ENCODE measurements at regions not wholly inside any gene's neighbourhood (a gene's known extent, or its start where the extent isn't known, plus 50 kb on each side); places are given as distances from the start of the nearest gene placed in this dataset.

GRCh38 chr18:45312555-45313126 lies 302.6 kb upstream of the SLC14A2 start:
- no peak for DNase-seq (ENCODE audit: low read depth, low spot score)

GRCh38 chr18:45316127-45316526 lies 299.1 kb upstream of the SLC14A2 start:
- DNase-seq (ENCODE audit: low read depth, low spot score), result no peak

GRCh38 chr18:45317948-45318640 lies 297.2 kb upstream of the SLC14A2 start:
- no peak for DNase-seq (ENCODE audit: low read depth, low spot score)

- no peak for DNase-seq (ENCODE audit: low read depth, low spot score)
These were observed 294.6 kb upstream of the SLC14A2 start for GRCh38 chr18:45320724-45321123.

- DNase-seq (ENCODE audit: low read depth, low spot score), result no peak
These were observed 293.8 kb upstream of the SLC14A2 start for GRCh38 chr18:45321520-45321919.

- DNase-seq (ENCODE audit: low read depth, low spot score), result no peak
These were observed 292.9 kb upstream of the SLC14A2 start for GRCh38 chr18:45322343-45322742.

- DNase-seq (ENCODE audit: low read depth, low spot score), result no peak
These were observed 291.2 kb upstream of the SLC14A2 start for GRCh38 chr18:45324101-45324494.

GRCh38 chr18:45324495-45325113 lies 290.7 kb upstream of the SLC14A2 start:
- no peak for DNase-seq (ENCODE audit: low read depth, low spot score)

GRCh38 chr18:45325778-45326177 lies 289.5 kb upstream of the SLC14A2 start:
- no peak for DNase-seq (ENCODE audit: low read depth, low spot score)

- no peak for DNase-seq (ENCODE audit: low read depth, low spot score)
These were observed 288.8 kb upstream of the SLC14A2 start for GRCh38 chr18:45326505-45326904.

GRCh38 chr18:45328296-45328695 lies 287.0 kb upstream of the SLC14A2 start:
- no peak for DNase-seq (ENCODE audit: low read depth, low spot score)

- no peak for DNase-seq (ENCODE audit: low read depth, low spot score)
These were observed 286.5 kb upstream of the SLC14A2 start for GRCh38 chr18:45328811-45329210.

GRCh38 chr18:45329316-45329715 lies 286.0 kb upstream of the SLC14A2 start:
- DNase-seq (ENCODE audit: low read depth, low spot score), result no peak

- DNase-seq (ENCODE audit: low read depth, low spot score), result no peak
These were observed 285.1 kb upstream of the SLC14A2 start for GRCh38 chr18:45330170-45330594.

GRCh38 chr18:45332871-45333270 lies 282.4 kb upstream of the SLC14A2 start:
- DNase-seq (ENCODE audit: low read depth, low spot score), result no peak

GRCh38 chr18:45334191-45334590 lies 281.1 kb upstream of the SLC14A2 start:
- DNase-seq (ENCODE audit: low read depth, low spot score), result no peak

- DNase-seq (ENCODE audit: low read depth, low spot score), result no peak
These were observed 279.8 kb upstream of the SLC14A2 start for GRCh38 chr18:45335282-45336043.

- DNase-seq (ENCODE audit: low read depth, low spot score), result no peak
These were observed 278.8 kb upstream of the SLC14A2 start for GRCh38 chr18:45336448-45336847.

- no peak for DNase-seq (ENCODE audit: low read depth, low spot score)
These were observed 277.8 kb upstream of the SLC14A2 start for GRCh38 chr18:45337477-45337876.

- no peak for DNase-seq (ENCODE audit: low read depth, low spot score)
These were observed 275.3 kb upstream of the SLC14A2 start for GRCh38 chr18:45339810-45340550.

GRCh38 chr18:45340884-45341283 lies 274.4 kb upstream of the SLC14A2 start:
- DNase-seq (ENCODE audit: low read depth, low spot score), result no peak

GRCh38 chr18:45341454-45341853 lies 273.8 kb upstream of the SLC14A2 start:
- DNase-seq (ENCODE audit: low read depth, low spot score), result no peak

All from activated naive CD8-positive, alpha-beta T cell treated with anti-CD3 and anti-CD28 coated beads, Interleukin-2, amount 50 U/mL, for 16 hours (primary cell).